Panc1 (cell line): ENCODE measurements at regions not wholly inside any gene's neighbourhood (a gene's known extent, or its start where the extent isn't known, plus 50 kb on each side); places are given as distances from the start of the nearest gene placed in this dataset.

Experiments
- ATAC-seq: fragments of 200-7000 bp; cut with Tn5 transposase; 2 replicates; pipeline ENCODE4 v1.9.1; 2020; ENCODE audit warnings: mild to moderate bottlenecking, moderate library complexity
- BruUV-seq: library from RNA; stranded (reverse); fragments of 400-500 nt; replicated peaks from 2 replicates; lab custom pipeline; 2021; lab: Mats Ljungman, UMichigan
- CTCF ChIA-PET: fragments of 300-600 bp; sonication (Branson Sonifier 250); formaldehyde crosslinking; loops from one replicate; lab custom pipeline; 2022; ENCODE audit warnings: antibody characterized with exemption; lab: Charles Lee
- POLR2A ChIA-PET: fragments of 300-600 bp; sonication (Branson Sonifier 250); formaldehyde crosslinking; loops from one replicate; lab custom pipeline; 2022; ENCODE audit warnings: antibody characterized with exemption; lab: Charles Lee
- DNase-seq: peaks from one replicate; pipeline ENCODE4 v3.0.0-alpha.2; 2010; ENCODE audit warnings: low read depth, low spot score
- H3K27ac ChIP-seq: 2 replicates; pipeline ENCODE4 v1.5.1; 2011; ENCODE audit warnings: mild to moderate bottlenecking, low read length, inconsistent platforms
- H3K27me3 ChIP-seq: fragments of 200-500 bp; sonication (Bioruptor generic); 2 replicates; pipeline ENCODE4 v1.6.0; 2014; ENCODE audit warnings: low read length, inconsistent platforms; ENCODE audit not compliant: control insufficient read depth, insufficient read depth
- H3K36me3 ChIP-seq: fragments of 200-500 bp; sonication (Bioruptor generic); 2 replicates; pipeline ENCODE4 v1.5.1; 2014; ENCODE audit warnings: inconsistent platforms, mild to moderate bottlenecking, low read length, moderate library complexity; ENCODE audit not compliant: control insufficient read depth, insufficient read depth
- H3K4me1 ChIP-seq: 2 replicates; pipeline ENCODE4 v1.5.1; 2011; ENCODE audit warnings: inconsistent platforms, mild to moderate bottlenecking, low read length, moderate library complexity; ENCODE audit not compliant: control insufficient read depth, insufficient read depth
- H3K4me3 ChIP-seq, 2 experiments: 2 replicates each; pipeline ENCODE4 v1.5.1; 2011 to 2012; ENCODE audit warnings: low read depth in 2 of 2, low read length in 2 of 2, mild to moderate bottlenecking in 2 of 2, inconsistent platforms in 1 of 2, moderate library complexity in 1 of 2
- H3K9me3 ChIP-seq: fragments of 200-500 bp; sonication (Bioruptor generic); 2 replicates; pipeline ENCODE4 v1.5.1; 2014; ENCODE audit warnings: low read depth, mild to moderate bottlenecking, inconsistent platforms, low read length, moderate library complexity; ENCODE audit not compliant: control insufficient read depth, insufficient read depth
- CTCF ChIP-seq: fragments of 450-650 bp; IDR thresholded peaks from 2 replicates; pipeline ENCODE4 v1.5.1; 2017; ENCODE audit warnings: mild to moderate bottlenecking
- POLR2AphosphoS5 ChIP-seq: IDR thresholded peaks from 2 replicates; pipeline ENCODE4 v1.6.1; 2012; ENCODE audit warnings: mild to moderate bottlenecking, low read depth, low read length, moderate library complexity
- REST ChIP-seq, 2 experiments: IDR thresholded peaks; 2 replicates each; pipeline ENCODE4 v1.6.1; 2011 to 2012; ENCODE audit warnings: low read depth in 2 of 2, control low read depth in 1 of 2, low read length in 1 of 2, mild to moderate bottlenecking in 1 of 2, moderate library complexity in 1 of 2; ENCODE audit not compliant: insufficient read depth in 1 of 2
- SIN3A ChIP-seq: IDR thresholded peaks from 2 replicates; pipeline ENCODE4 v1.6.1; 2012; ENCODE audit warnings: low read depth, mild to moderate bottlenecking, low read length, moderate library complexity, borderline replicate concordance; ENCODE audit not compliant: insufficient read depth
- TCF7L2 ChIP-seq: IDR thresholded peaks from 2 replicates; pipeline ENCODE4 v1.6.1; 2011; ENCODE audit warnings: mild to moderate bottlenecking, low read depth, low read length, inconsistent platforms
- in situ Hi-C: cut with HindIII; loops from 2 replicates; pipeline ENCODE4 v1.10.0; 2016; ENCODE audit warnings: low sequenced_read_pairs, low pct_unique_long_range_greater_than_20kb
- intact Hi-C: fragments of 100-400 bp; cut with micrococcal nuclease; formaldehyde crosslinking; loops from one replicate; pipeline ENCODE4 v1.10.0; 2022; ENCODE audit not compliant: unreplicated experiment

DNA sequence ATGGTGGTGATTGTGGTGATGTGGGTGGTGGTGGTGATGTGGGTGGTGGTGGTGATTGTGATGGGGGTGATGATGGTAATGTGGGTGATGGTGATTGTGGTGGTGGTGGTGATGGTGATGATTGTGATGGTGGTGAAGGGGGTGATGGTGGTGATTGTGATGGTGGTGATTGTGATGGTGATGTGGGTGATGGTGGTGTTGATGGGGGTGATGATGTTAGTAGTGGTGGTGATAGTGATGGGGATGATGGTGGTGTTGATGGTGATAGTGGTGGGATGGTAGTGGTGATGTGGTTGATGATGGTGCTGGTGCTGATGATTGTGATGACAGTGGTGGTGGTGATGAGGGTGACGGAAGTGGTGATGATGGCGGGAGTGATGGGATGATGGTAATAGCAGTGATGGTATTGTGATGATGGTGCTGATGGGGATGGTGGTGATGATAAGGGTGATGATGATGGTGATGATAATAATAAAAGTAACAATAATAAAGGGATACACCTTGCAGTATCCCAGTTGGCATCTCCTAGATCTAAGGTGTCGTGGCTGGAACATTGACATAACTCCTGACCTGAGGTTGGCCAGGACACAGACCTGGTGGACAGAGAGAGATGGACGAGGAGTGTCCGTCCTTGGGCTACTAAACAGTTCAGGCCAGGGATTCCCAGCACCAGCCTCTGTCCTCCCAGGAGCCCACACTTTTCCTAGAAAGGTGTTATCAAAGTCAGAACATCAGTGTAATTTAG lies 344.5 kb downstream of the SEC14L1 start:
- ChIA-PET POLR2A (no interaction called here), CTCF (no interaction called here)
- peak; percentile 21; the same call in 1 of the 2 replicates for TF ChIP-seq POLR2AphosphoS5
- no peak for TF ChIP-seq SIN3A
- no peak for TF ChIP-seq CTCF
- no peak for TF ChIP-seq REST (IDR thresholded peaks at IDR 0.05; ENCODE audit: insufficient read depth in 1 of 2, low read depth in 2 of 2, low read length in 1 of 2)
- H3K9me3 ChIP-seq = no peaks in the 10 kb centered on the region
- intact Hi-C loops = no loop called here
- no peak for ATAC-seq
- H3K4me3 ChIP-seq = no peak overlapping the region
- 0 out of 2 replicates have a peak, but pooled peaks cover 3% of the 10 kb centered on the region for H3K4me1 ChIP-seq
- H3K36me3 ChIP-seq = peaks cover 10% of the 10 kb centered on the region; the same call in 1 of the 2 replicates
- DNase-seq = no peak
- no TSS peak for BruUV-seq
- H3K27ac ChIP-seq = no peak overlapping the region
- no peaks in the 10 kb centered on the region for H3K27me3 ChIP-seq
- in situ Hi-C loops = no loop called here

DNA sequence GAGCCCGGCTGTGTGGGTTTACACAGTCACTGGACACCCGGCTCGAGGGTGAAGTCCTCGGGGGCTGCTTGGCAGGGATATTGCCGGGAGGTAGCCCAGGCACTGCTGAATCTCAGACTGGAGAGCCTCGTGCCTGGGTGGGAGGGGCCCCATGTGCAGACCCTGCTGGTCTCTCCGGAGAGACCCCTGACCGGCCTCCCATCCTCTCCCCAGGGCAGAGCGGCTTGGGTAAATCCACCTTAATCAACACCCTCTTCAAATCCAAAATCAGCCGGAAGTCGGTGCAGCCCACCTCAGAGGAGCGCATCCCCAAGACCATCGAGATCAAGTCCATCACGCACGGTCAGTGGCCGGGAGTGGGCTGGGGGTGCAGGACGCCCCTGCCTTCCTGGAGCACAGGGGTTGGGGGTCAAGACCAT lies 346.5 kb downstream of the SEC14L1 start:
- peaks cover 10% of the 10 kb centered on the region; the same call in 1 of the 2 replicates for H3K36me3 ChIP-seq
- intact Hi-C loops = no loop called here
- POLR2A ChIA-PET = no interaction called here
- no peaks in the 10 kb centered on the region for H3K27me3 ChIP-seq
- DNase-seq = no peak
- H3K4me1 ChIP-seq = peaks cover 2% of the 10 kb centered on the region; the same call in 1 of the 2 replicates
- CTCF ChIA-PET = no interaction called here
- in situ Hi-C loops = no loop called here
- ATAC-seq = no peak; the same call in 1 of the 2 replicates
- BruUV-seq = no TSS peak
- no peak overlapping the region for H3K27ac ChIP-seq
- TF ChIP-seq CTCF = no peak
- TF ChIP-seq SIN3A = no peak
- TF ChIP-seq REST (IDR thresholded peaks at IDR 0.05; ENCODE audit: insufficient read depth in 1 of 2, low read depth in 2 of 2, low read length in 1 of 2) = no peak
- TF ChIP-seq POLR2AphosphoS5 = no peak
- TF ChIP-seq TCF7L2 = no peak
- H3K9me3 ChIP-seq = no peaks in the 10 kb centered on the region
- H3K4me3 ChIP-seq = no peak overlapping the region
